Osteocyte (in vitro differentiated cells): ENCODE measurements at regions not wholly inside any gene's neighbourhood (a gene's known extent, or its start where the extent isn't known, plus 50 kb on each side); places are given as distances from the start of the nearest gene placed in this dataset.

ENCODE experiments used
- DNase-seq: peaks from one replicate; pipeline ENCODE4 v3.0.0; 2021; ENCODE audit warnings: mixed read lengths; ENCODE audit not compliant: unreplicated experiment; ENCODE audit errors: extremely low spot score
- H3K27ac Mint-ChIP-seq: one replicate; pipeline ENCODE4 v1.8.0; 2021; ENCODE audit warnings: mild to moderate bottlenecking, mixed read lengths; ENCODE audit not compliant: unreplicated experiment
- H3K27me3 Mint-ChIP-seq: one replicate; pipeline ENCODE4 v1.8.0; 2021; ENCODE audit warnings: mixed read lengths; ENCODE audit not compliant: unreplicated experiment
- H3K36me3 Mint-ChIP-seq: one replicate; pipeline ENCODE4 v1.8.0; 2021; ENCODE audit warnings: mixed read lengths; ENCODE audit not compliant: unreplicated experiment
- H3K4me1 Mint-ChIP-seq: one replicate; pipeline ENCODE4 v1.8.0; 2021; ENCODE audit warnings: mixed read lengths; ENCODE audit not compliant: unreplicated experiment
- H3K4me3 Mint-ChIP-seq: one replicate; pipeline ENCODE4 v1.8.0; 2021; ENCODE audit warnings: mild to moderate bottlenecking, moderate library complexity, mixed read lengths; ENCODE audit not compliant: unreplicated experiment
- H3K9me3 Mint-ChIP-seq: one replicate; pipeline ENCODE4 v1.8.0; 2021; ENCODE audit warnings: mixed read lengths; ENCODE audit not compliant: unreplicated experiment
- CTCF ChIP-seq: fragments of 200-600 bp; sonication (generic); IDR thresholded peaks from 2 replicates; pipeline ENCODE4 v1.5.0; 2021; ENCODE audit warnings: antibody characterized with exemption, mild to moderate bottlenecking, moderate library complexity

- Mint-ChIP-seq H3K4me3 (no peak overlapping the region), H3K27ac (no peak overlapping the region), H3K27me3 (no peaks in the 10 kb centered on the region), H3K36me3 (no peaks in the 10 kb centered on the region), H3K9me3 (no peaks in the 10 kb centered on the region), H3K4me1 (no peaks in the 10 kb centered on the region)
- TF ChIP-seq CTCF = no peak
- no peak for DNase-seq
Measured at GRCh38 chr14:39681782-39682399, 249.7 kb upstream of the FBXO33 start.

GRCh38 chr14:39680777-39681176 lies 248.5 kb upstream of the FBXO33 start:
- DNase-seq = no peak
- H3K36me3 Mint-ChIP-seq = no peaks in the 10 kb centered on the region
- no peaks in the 10 kb centered on the region for H3K4me1 Mint-ChIP-seq
- no peak overlapping the region for H3K4me3 Mint-ChIP-seq
- H3K27me3 Mint-ChIP-seq = no peaks in the 10 kb centered on the region
- no peak for TF ChIP-seq CTCF
- H3K27ac Mint-ChIP-seq = no peak overlapping the region
- H3K9me3 Mint-ChIP-seq = no peaks in the 10 kb centered on the region

GRCh38 chr14:39673734-39674133 lies 241.5 kb upstream of the FBXO33 start:
- no peak for TF ChIP-seq CTCF
- H3K9me3 Mint-ChIP-seq = no peaks in the 10 kb centered on the region
- no peaks in the 10 kb centered on the region for H3K36me3 Mint-ChIP-seq
- H3K27ac Mint-ChIP-seq = no peak overlapping the region
- no peaks in the 10 kb centered on the region for H3K27me3 Mint-ChIP-seq
- no peak for DNase-seq
- peaks cover 2% of the 10 kb centered on the region for H3K4me1 Mint-ChIP-seq
- no peak overlapping the region for H3K4me3 Mint-ChIP-seq

GRCh38 chr14:39673270-39673711 lies 241.1 kb upstream of the FBXO33 start:
- DNase-seq = no peak

GRCh38 chr14:39668449-39668848 lies 236.2 kb upstream of the FBXO33 start:
- no peaks in the 10 kb centered on the region for H3K27me3 Mint-ChIP-seq
- H3K9me3 Mint-ChIP-seq = no peaks in the 10 kb centered on the region
- H3K27ac Mint-ChIP-seq = no peak overlapping the region
- no peak overlapping the region for H3K4me3 Mint-ChIP-seq
- no peak for DNase-seq
- no peak for TF ChIP-seq CTCF
- no peaks in the 10 kb centered on the region for H3K36me3 Mint-ChIP-seq
- peaks cover 1% of the 10 kb centered on the region for H3K4me1 Mint-ChIP-seq

More at GRCh38 chr14:39673270-39673711, 241.1 kb upstream of the FBXO33 start:
- H3K9me3 Mint-ChIP-seq = no peaks in the 10 kb centered on the region
- H3K27ac Mint-ChIP-seq = no peak overlapping the region
- no peak for TF ChIP-seq CTCF
- peaks cover 2% of the 10 kb centered on the region for H3K4me1 Mint-ChIP-seq
- no peaks in the 10 kb centered on the region for H3K27me3 Mint-ChIP-seq
- no peak overlapping the region for H3K4me3 Mint-ChIP-seq
- no peaks in the 10 kb centered on the region for H3K36me3 Mint-ChIP-seq
